Right renal cortex interstitium (tissue), 3 donors: ENCODE measurements at regions not wholly inside any gene's neighbourhood (a gene's known extent, or its start where the extent isn't known, plus 50 kb on each side); places are given as distances from the start of the nearest gene placed in this dataset.

ENCODE experiments used
- DNase-seq, 3 donors: peaks; one replicate each; pipeline ENCODE4 v3.0.0-alpha.2; 2013; ENCODE audit warnings: low read depth in 3 of 3, low spot score in 2 of 3

- no peak for DNase-seq
These were observed 624.3 kb upstream of the ZEB2 start for GRCh38 chr2:145144131-145144728.

- no peak for DNase-seq
These were observed 622.1 kb upstream of the ZEB2 start for GRCh38 chr2:145141981-145142380.

GRCh38 chr2:145140658-145141057 lies 620.7 kb upstream of the ZEB2 start:
- DNase-seq, result no peak

GRCh38 chr2:145138626-145139025 lies 618.7 kb upstream of the ZEB2 start:
- no peak for DNase-seq

GRCh38 chr2:145137901-145138300 lies 618.0 kb upstream of the ZEB2 start:
- no peak for DNase-seq

- no peak for DNase-seq
These were observed 617.3 kb upstream of the ZEB2 start for GRCh38 chr2:145137211-145137610.

- DNase-seq, result no peak
These were observed 616.8 kb upstream of the ZEB2 start for GRCh38 chr2:145136702-145137101.

- no peak for DNase-seq
These were observed 606.2 kb upstream of the ZEB2 start for GRCh38 chr2:145126146-145126545.

GRCh38 chr2:145124085-145124484 lies 604.2 kb upstream of the ZEB2 start:
- DNase-seq, result no peak

- no peak for DNase-seq
These were observed 603.7 kb upstream of the ZEB2 start for GRCh38 chr2:145123606-145124005.

- no peak for DNase-seq
These were observed 599.3 kb upstream of the ZEB2 start for GRCh38 chr2:145119225-145119624.

- no peak for DNase-seq
These were observed 597.2 kb upstream of the ZEB2 start for GRCh38 chr2:145116834-145117725.

- no peak for DNase-seq
These were observed 596.1 kb upstream of the ZEB2 start for GRCh38 chr2:145116056-145116455.

GRCh38 chr2:145114726-145115125 lies 594.8 kb upstream of the ZEB2 start:
- no peak for DNase-seq

GRCh38 chr2:145112467-145112866 lies 592.5 kb upstream of the ZEB2 start:
- no peak for DNase-seq

GRCh38 chr2:145110668-145111356 lies 590.9 kb upstream of the ZEB2 start:
- no peak for DNase-seq

- no peak for DNase-seq
These were observed 589.2 kb upstream of the ZEB2 start for GRCh38 chr2:145108959-145109710.

- DNase-seq, result no peak
These were observed 588.5 kb upstream of the ZEB2 start for GRCh38 chr2:145108361-145108778.

GRCh38 chr2:145106293-145106692 lies 586.4 kb upstream of the ZEB2 start:
- DNase-seq, result no peak

GRCh38 chr2:145102706-145103105 lies 582.8 kb upstream of the ZEB2 start:
- no peak for DNase-seq

GRCh38 chr2:145100301-145100700 lies 580.4 kb upstream of the ZEB2 start:
- DNase-seq, result no peak
